ENCODE measurements at regions not wholly inside any gene's neighbourhood (a gene's known extent, or its start where the extent isn't known, plus 50 kb on each side); places are given as distances from the start of the nearest gene placed in this dataset.

DNA sequence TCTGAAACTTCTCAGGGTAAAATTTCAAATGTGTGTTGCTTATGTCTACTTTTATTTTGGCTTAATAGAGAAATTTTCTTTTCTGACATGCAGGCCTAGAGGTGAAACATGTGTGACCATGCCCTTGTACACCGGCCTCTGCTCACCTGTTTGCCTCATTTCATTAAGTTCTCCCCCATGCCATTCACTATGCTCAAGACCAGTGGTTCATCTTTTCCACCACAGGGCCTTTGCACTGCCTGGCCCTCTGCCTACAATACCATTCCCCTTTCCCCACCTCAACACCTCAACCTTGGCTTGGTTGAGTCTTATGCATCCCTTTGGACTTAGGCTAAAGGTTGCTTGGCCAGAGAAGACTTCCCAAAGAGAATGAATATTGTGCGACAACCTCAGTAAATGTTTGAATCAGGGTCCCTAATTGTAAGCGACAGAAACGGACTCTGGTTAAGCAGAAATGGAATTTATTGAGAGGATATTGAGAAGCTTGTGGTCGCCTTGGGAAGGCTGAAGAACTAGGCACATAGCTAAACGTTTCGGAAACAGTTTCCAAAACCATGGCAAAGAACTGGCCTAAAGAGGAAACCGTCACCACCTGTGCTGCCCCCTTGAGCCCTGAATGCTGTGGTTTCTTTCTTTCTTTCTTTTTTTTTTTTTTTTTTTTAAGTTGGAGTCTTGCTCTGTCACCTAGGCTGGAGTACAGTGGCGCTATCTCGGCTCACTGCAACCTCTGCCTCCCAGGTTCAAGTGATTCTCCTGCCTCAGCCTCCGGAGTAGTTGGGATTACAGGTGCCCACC lies 152.2 kb downstream of the SOX4 start:
- TF ChIP-seq, protein P1, sequence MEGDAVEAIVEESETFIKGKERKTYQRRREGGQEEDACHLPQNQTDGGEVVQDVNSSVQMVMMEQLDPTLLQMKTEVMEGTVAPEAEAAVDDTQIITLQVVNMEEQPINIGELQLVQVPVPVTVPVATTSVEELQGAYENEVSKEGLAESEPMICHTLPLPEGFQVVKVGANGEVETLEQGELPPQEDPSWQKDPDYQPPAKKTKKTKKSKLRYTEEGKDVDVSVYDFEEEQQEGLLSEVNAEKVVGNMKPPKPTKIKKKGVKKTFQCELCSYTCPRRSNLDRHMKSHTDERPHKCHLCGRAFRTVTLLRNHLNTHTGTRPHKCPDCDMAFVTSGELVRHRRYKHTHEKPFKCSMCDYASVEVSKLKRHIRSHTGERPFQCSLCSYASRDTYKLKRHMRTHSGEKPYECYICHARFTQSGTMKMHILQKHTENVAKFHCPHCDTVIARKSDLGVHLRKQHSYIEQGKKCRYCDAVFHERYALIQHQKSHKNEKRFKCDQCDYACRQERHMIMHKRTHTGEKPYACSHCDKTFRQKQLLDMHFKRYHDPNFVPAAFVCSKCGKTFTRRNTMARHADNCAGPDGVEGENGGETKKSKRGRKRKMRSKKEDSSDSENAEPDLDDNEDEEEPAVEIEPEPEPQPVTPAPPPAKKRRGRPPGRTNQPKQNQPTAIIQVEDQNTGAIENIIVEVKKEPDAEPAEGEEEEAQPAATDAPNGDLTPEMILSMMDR (IDR thresholded peaks at IDR 0.05 in 8 of 11, conservative IDR thresholded peaks at IDR 0.05 in 3 of 11): no peak
- no peak for TF ChIP-seq POLR2A (IDR thresholded peaks at IDR 0.05)
